ENCODE measurements at regions not wholly inside any gene's neighbourhood (a gene's known extent, or its start where the extent isn't known, plus 50 kb on each side); places are given as distances from the start of the nearest gene placed in this dataset.

- Histone ChIP-seq H3K36me3 (no peaks in the 10 kb centered on the region), H3K4me3 (no peak overlapping the region), H3K9me3 (no peaks in the 10 kb centered on the region), H3K9ac (ENCODE audit: low read depth in 2 of 2, low read length in 2 of 2) (no peak overlapping the region), H3K27me3 (no peaks in the 10 kb centered on the region), H3K4me1 (no peaks in the 10 kb centered on the region), H3K27ac (no peak overlapping the region)
- no peak for DNase-seq
- intact Hi-C loops (cut with DNase I), result no loop called here
- no peak for TF ChIP-seq CTCF (IDR thresholded peaks at IDR 0.05)
Observed at GRCh38 chr18:64207820-64208219, 58.9 kb upstream of the LINC00305 start.

- H3K27ac ChIP-seq, result no peak overlapping the region
Observed at GRCh38 chr18:64203295-64203694, 54.4 kb upstream of the LINC00305 start.

GRCh38 chr18:64202863-64203262 lies 54.0 kb upstream of the LINC00305 start:
- intact Hi-C loops (cut with DNase I), result no loop called here
- no peak for DNase-seq

More at GRCh38 chr18:64203295-64203694, 54.4 kb upstream of the LINC00305 start:
- DNase-seq, result no peak
- no peak overlapping the region for H3K4me3 ChIP-seq
- intact Hi-C loops (cut with DNase I), result no loop called here
- no peak for TF ChIP-seq CTCF (IDR thresholded peaks at IDR 0.05)
- H3K27me3 ChIP-seq, result no peaks in the 10 kb centered on the region
- H3K9ac ChIP-seq (ENCODE audit: low read depth in 2 of 2, low read length in 2 of 2), result no peak overlapping the region
- H3K36me3 ChIP-seq, result no peaks in the 10 kb centered on the region
- H3K4me1 ChIP-seq, result no peaks in the 10 kb centered on the region
- no peaks in the 10 kb centered on the region for H3K9me3 ChIP-seq

GRCh38 chr18:64202210-64202836 lies 53.4 kb upstream of the LINC00305 start:
- H3K27me3 ChIP-seq, result no peaks in the 10 kb centered on the region
- no peak for DNase-seq
- intact Hi-C loops (cut with DNase I), result no loop called here
- H3K4me1 ChIP-seq, result no peaks in the 10 kb centered on the region
- no peaks in the 10 kb centered on the region for H3K9me3 ChIP-seq
- no peaks in the 10 kb centered on the region for H3K36me3 ChIP-seq
- H3K4me3 ChIP-seq, result no peak overlapping the region
- no peak overlapping the region for H3K27ac ChIP-seq
- no peak for TF ChIP-seq CTCF (IDR thresholded peaks at IDR 0.05)
- no peak overlapping the region for H3K9ac ChIP-seq (ENCODE audit: low read depth in 2 of 2, low read length in 2 of 2)

More at GRCh38 chr18:64202863-64203262, 54.0 kb upstream of the LINC00305 start:
- H3K4me3 ChIP-seq, result no peak overlapping the region
- no peak for TF ChIP-seq CTCF (IDR thresholded peaks at IDR 0.05)
- H3K27me3 ChIP-seq, result no peaks in the 10 kb centered on the region
- no peaks in the 10 kb centered on the region for H3K36me3 ChIP-seq
- H3K9ac ChIP-seq (ENCODE audit: low read depth in 2 of 2, low read length in 2 of 2), result no peak overlapping the region
- H3K4me1 ChIP-seq, result no peaks in the 10 kb centered on the region
- H3K27ac ChIP-seq, result no peak overlapping the region
- H3K9me3 ChIP-seq, result no peaks in the 10 kb centered on the region

- H3K4me1 ChIP-seq, result no peaks in the 10 kb centered on the region
- no peaks in the 10 kb centered on the region for H3K27me3 ChIP-seq
Observed at GRCh38 chr18:64201781-64202180, 52.9 kb upstream of the LINC00305 start.

More at GRCh38 chr18:64201781-64202180, 52.9 kb upstream of the LINC00305 start:
- intact Hi-C loops (cut with DNase I), result no loop called here
- no peaks in the 10 kb centered on the region for H3K36me3 ChIP-seq
- no peak overlapping the region for H3K4me3 ChIP-seq
- no peak for TF ChIP-seq CTCF (IDR thresholded peaks at IDR 0.05)
- no peak for DNase-seq
- H3K9me3 ChIP-seq, result no peaks in the 10 kb centered on the region
- H3K27ac ChIP-seq, result no peak overlapping the region
- H3K9ac ChIP-seq (ENCODE audit: low read depth in 2 of 2, low read length in 2 of 2), result no peak overlapping the region

Measured in colonic mucosa (tissue), 4 donors.